ENCODE measurements at regions not wholly inside any gene's neighbourhood (a gene's known extent, or its start where the extent isn't known, plus 50 kb on each side); places are given as distances from the start of the nearest gene placed in this dataset.

DNA sequence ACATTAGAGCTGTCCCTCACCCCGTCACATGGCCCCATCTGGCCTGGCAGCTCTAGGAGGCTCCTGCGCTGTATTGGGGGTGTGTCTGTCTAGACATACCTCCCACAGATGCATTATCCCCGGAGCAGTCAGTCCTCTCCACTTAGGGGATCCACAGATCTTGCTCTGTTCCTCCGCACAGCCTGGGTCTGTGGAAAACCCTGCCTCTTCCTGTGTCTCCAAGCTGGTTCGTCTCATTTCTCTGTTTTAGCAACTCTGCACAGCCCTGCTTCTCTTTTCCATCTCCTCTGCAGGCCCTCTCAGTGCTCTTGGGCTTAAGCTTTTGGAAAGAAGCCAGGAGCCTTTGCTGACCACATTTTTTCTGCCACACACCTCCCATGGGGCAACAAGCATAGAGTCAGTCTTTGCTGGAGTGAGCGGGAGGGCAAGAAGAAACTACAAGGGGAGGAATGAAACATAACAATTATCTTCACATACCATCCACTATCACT, 241.5 kb downstream of the FOXD2 start:
- TF ChIP-seq, protein P1, sequence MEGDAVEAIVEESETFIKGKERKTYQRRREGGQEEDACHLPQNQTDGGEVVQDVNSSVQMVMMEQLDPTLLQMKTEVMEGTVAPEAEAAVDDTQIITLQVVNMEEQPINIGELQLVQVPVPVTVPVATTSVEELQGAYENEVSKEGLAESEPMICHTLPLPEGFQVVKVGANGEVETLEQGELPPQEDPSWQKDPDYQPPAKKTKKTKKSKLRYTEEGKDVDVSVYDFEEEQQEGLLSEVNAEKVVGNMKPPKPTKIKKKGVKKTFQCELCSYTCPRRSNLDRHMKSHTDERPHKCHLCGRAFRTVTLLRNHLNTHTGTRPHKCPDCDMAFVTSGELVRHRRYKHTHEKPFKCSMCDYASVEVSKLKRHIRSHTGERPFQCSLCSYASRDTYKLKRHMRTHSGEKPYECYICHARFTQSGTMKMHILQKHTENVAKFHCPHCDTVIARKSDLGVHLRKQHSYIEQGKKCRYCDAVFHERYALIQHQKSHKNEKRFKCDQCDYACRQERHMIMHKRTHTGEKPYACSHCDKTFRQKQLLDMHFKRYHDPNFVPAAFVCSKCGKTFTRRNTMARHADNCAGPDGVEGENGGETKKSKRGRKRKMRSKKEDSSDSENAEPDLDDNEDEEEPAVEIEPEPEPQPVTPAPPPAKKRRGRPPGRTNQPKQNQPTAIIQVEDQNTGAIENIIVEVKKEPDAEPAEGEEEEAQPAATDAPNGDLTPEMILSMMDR (IDR thresholded peaks at IDR 0.05; ENCODE audit: insufficient read depth, low read length): no peak
- TF ChIP-seq, protein P2, sequence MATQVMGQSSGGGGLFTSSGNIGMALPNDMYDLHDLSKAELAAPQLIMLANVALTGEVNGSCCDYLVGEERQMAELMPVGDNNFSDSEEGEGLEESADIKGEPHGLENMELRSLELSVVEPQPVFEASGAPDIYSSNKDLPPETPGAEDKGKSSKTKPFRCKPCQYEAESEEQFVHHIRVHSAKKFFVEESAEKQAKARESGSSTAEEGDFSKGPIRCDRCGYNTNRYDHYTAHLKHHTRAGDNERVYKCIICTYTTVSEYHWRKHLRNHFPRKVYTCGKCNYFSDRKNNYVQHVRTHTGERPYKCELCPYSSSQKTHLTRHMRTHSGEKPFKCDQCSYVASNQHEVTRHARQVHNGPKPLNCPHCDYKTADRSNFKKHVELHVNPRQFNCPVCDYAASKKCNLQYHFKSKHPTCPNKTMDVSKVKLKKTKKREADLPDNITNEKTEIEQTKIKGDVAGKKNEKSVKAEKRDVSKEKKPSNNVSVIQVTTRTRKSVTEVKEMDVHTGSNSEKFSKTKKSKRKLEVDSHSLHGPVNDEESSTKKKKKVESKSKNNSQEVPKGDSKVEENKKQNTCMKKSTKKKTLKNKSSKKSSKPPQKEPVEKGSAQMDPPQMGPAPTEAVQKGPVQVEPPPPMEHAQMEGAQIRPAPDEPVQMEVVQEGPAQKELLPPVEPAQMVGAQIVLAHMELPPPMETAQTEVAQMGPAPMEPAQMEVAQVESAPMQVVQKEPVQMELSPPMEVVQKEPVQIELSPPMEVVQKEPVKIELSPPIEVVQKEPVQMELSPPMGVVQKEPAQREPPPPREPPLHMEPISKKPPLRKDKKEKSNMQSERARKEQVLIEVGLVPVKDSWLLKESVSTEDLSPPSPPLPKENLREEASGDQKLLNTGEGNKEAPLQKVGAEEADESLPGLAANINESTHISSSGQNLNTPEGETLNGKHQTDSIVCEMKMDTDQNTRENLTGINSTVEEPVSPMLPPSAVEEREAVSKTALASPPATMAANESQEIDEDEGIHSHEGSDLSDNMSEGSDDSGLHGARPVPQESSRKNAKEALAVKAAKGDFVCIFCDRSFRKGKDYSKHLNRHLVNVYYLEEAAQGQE (IDR thresholded peaks at IDR 0.05; ENCODE audit: insufficient replicate concordance, low read depth): no peak
- TF ChIP-seq SPI1 (IDR thresholded peaks at IDR 0.05; ENCODE audit: borderline replicate concordance, low read depth) (no peak), GABPA (IDR thresholded peaks at IDR 0.05; ENCODE audit: low read depth) (no peak), POLR2AphosphoS5 (IDR thresholded peaks at IDR 0.05; ENCODE audit: low read depth) (no peak)
